BE2C (cell line): ENCODE measurements at regions not wholly inside any gene's neighbourhood (a gene's known extent, or its start where the extent isn't known, plus 50 kb on each side); places are given as distances from the start of the nearest gene placed in this dataset.

Experiments
- DNase-seq: peaks from one replicate; pipeline ENCODE4 v3.0.0-alpha.2; 2020
- H3K27me3 ChIP-seq: fragments of 250-450 bp; sonication (Bioruptor Pico); 2 replicates; pipeline ENCODE4 v1.5.1; 2020; ENCODE audit warnings: mild to moderate bottlenecking
- H3K36me3 ChIP-seq: fragments of 250-450 bp; sonication (Bioruptor Pico); 2 replicates; pipeline ENCODE4 v1.5.1; 2020; ENCODE audit warnings: mild to moderate bottlenecking
- H3K4me1 ChIP-seq: fragments of 250-450 bp; sonication (Bioruptor Pico); 2 replicates; pipeline ENCODE4 v1.5.1; 2020
- H3K4me3 ChIP-seq: 2 replicates; pipeline ENCODE4 v1.5.1; 2011; ENCODE audit warnings: low read depth, low read length
- H3K9me3 ChIP-seq: fragments of 250-450 bp; sonication (Bioruptor Pico); 2 replicates; pipeline ENCODE4 v1.5.1; 2020
- TF ChIP-seq, protein P1 (sequence below): IDR thresholded peaks from 2 replicates; pipeline ENCODE4 v1.5.1; 2012; ENCODE audit warnings: mild to moderate bottlenecking, low read depth, low read length

DNA sequence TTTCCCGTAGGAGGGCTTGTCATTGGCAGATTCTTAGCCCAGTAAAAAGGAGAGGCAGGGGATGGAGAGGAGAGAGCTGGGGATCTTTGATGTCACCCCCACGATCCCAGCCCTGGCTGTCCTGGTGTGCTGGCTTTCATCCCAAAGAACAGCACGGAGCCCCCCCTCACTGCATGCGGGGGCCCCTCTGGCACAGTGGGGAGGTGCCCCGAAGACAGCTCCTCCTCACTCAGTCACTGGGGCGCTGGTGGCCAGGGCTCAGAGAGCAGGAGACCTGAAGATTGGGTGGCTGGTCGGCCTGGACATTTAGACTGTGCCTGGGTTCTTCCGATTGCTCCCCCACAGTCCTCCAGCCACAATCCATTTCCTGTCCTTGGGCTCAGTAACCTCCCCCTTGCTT, 207.5 kb downstream of the MELK start:
- Histone ChIP-seq H3K4me3 (no peak overlapping the region), H3K9me3 (no peaks in the 10 kb centered on the region), H3K27me3 (no peaks in the 10 kb centered on the region), H3K36me3 (no peaks in the 10 kb centered on the region), H3K4me1 (peaks cover 13% of the 10 kb centered on the region)
- TF ChIP-seq, protein P1, sequence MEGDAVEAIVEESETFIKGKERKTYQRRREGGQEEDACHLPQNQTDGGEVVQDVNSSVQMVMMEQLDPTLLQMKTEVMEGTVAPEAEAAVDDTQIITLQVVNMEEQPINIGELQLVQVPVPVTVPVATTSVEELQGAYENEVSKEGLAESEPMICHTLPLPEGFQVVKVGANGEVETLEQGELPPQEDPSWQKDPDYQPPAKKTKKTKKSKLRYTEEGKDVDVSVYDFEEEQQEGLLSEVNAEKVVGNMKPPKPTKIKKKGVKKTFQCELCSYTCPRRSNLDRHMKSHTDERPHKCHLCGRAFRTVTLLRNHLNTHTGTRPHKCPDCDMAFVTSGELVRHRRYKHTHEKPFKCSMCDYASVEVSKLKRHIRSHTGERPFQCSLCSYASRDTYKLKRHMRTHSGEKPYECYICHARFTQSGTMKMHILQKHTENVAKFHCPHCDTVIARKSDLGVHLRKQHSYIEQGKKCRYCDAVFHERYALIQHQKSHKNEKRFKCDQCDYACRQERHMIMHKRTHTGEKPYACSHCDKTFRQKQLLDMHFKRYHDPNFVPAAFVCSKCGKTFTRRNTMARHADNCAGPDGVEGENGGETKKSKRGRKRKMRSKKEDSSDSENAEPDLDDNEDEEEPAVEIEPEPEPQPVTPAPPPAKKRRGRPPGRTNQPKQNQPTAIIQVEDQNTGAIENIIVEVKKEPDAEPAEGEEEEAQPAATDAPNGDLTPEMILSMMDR: no peak
- no peak for DNase-seq

- Histone ChIP-seq H3K4me3 (no peak overlapping the region), H3K4me1 (peaks cover 13% of the 10 kb centered on the region), H3K36me3 (no peaks in the 10 kb centered on the region), H3K27me3 (no peaks in the 10 kb centered on the region), H3K9me3 (no peaks in the 10 kb centered on the region)
- peak; percentile 63 for DNase-seq
- TF ChIP-seq, protein P1: no peak
Observed at GRCh38 chr9:36781533-36781932, 208.8 kb downstream of the MELK start.
